ENCODE measurements at regions not wholly inside any gene's neighbourhood (a gene's known extent, or its start where the extent isn't known, plus 50 kb on each side); places are given as distances from the start of the nearest gene placed in this dataset.
"Not testable (repeated sequence)": the region's sequence is repeated elsewhere in the genome, so short reads cannot be mapped to it uniquely, and the experiment has no call there.

GRCh38 chr1:120941066-120941465, 51.5 kb downstream of the PPIAL4A start:
- not testable (repeated sequence) for DNase-seq (ENCODE audit: low read depth); H3K4me3 ChIP-seq (ENCODE audit: control insufficient read depth, low read depth, low read length)

- peak overlapping the region; percentile 37 for H3K4me3 ChIP-seq (ENCODE audit: control insufficient read depth, low read depth, low read length)
- DNase-seq (ENCODE audit: low read depth) = not testable (repeated sequence)
Measured at GRCh38 chr1:120941836-120942217, 52.3 kb downstream of the PPIAL4A start.

- DNase-seq (ENCODE audit: low read depth) = not testable (repeated sequence)
- peak overlapping the region; percentile 37 for H3K4me3 ChIP-seq (ENCODE audit: control insufficient read depth, low read depth, low read length)
Measured at GRCh38 chr1:120942218-120942944, 52.8 kb downstream of the PPIAL4A start.

GRCh38 chr1:120942945-120943319, 53.4 kb downstream of the PPIAL4A start:
- DNase-seq (ENCODE audit: low read depth); H3K4me3 ChIP-seq (ENCODE audit: control insufficient read depth, low read depth, low read length): not testable (repeated sequence)

GRCh38 chr1:120944691-120945090, 55.1 kb downstream of the PPIAL4A start:
- H3K4me3 ChIP-seq (ENCODE audit: control insufficient read depth, low read depth, low read length); DNase-seq (ENCODE audit: low read depth): not testable (repeated sequence)

- H3K4me3 ChIP-seq (ENCODE audit: control insufficient read depth, low read depth, low read length); DNase-seq (ENCODE audit: low read depth): not testable (repeated sequence)
Measured at GRCh38 chr1:120945122-120945521, 55.6 kb downstream of the PPIAL4A start.

GRCh38 chr1:120947114-120947513, 57.5 kb downstream of the PPIAL4A start:
- not testable (repeated sequence) for H3K4me3 ChIP-seq (ENCODE audit: control insufficient read depth, low read depth, low read length); DNase-seq (ENCODE audit: low read depth)

GRCh38 chr1:120949724-120950123, 60.2 kb downstream of the PPIAL4A start:
- not testable (repeated sequence) for H3K4me3 ChIP-seq (ENCODE audit: control insufficient read depth, low read depth, low read length); DNase-seq (ENCODE audit: low read depth)

- DNase-seq (ENCODE audit: low read depth) = not testable (repeated sequence)
Measured at GRCh38 chr1:120950633-120951032, 61.1 kb downstream of the PPIAL4A start.

GRCh38 chr1:120951100-120951499, 61.5 kb downstream of the PPIAL4A start:
- not testable (repeated sequence) for DNase-seq (ENCODE audit: low read depth); H3K4me3 ChIP-seq (ENCODE audit: control insufficient read depth, low read depth, low read length)

More at GRCh38 chr1:120950633-120951032, 61.1 kb downstream of the PPIAL4A start:
- H3K4me3 ChIP-seq (ENCODE audit: control insufficient read depth, low read depth, low read length) = not testable (repeated sequence)

- H3K4me3 ChIP-seq (ENCODE audit: control insufficient read depth, low read depth, low read length); DNase-seq (ENCODE audit: low read depth): not testable (repeated sequence)
Measured at GRCh38 chr1:120952207-120952870, 62.8 kb downstream of the PPIAL4A start.

- not testable (repeated sequence) for DNase-seq (ENCODE audit: low read depth); H3K4me3 ChIP-seq (ENCODE audit: control insufficient read depth, low read depth, low read length)
Measured at GRCh38 chr1:120952871-120953265, 63.3 kb downstream of the PPIAL4A start.

GRCh38 chr1:120954736-120955135, 65.2 kb downstream of the PPIAL4A start:
- DNase-seq (ENCODE audit: low read depth) = no peak
- TF ChIP-seq CTCF (IDR thresholded peaks at IDR 0.05; ENCODE audit: control insufficient read depth, insufficient read depth, low read depth, low read length, missing control alignments) = no peak
- H3K4me3 ChIP-seq (ENCODE audit: control insufficient read depth, low read depth, low read length) = no peak overlapping the region

- not testable (repeated sequence) for DNase-seq (ENCODE audit: low read depth); H3K4me3 ChIP-seq (ENCODE audit: control insufficient read depth, low read depth, low read length)
Measured at GRCh38 chr1:120955961-120956360, 66.4 kb downstream of the PPIAL4A start.

- not testable (repeated sequence) for DNase-seq (ENCODE audit: low read depth); H3K4me3 ChIP-seq (ENCODE audit: control insufficient read depth, low read depth, low read length)
Measured at GRCh38 chr1:120966018-120966417, 76.4 kb downstream of the PPIAL4A start.

- not testable (repeated sequence) for DNase-seq (ENCODE audit: low read depth); H3K4me3 ChIP-seq (ENCODE audit: control insufficient read depth, low read depth, low read length)
Measured at GRCh38 chr1:120972863-120973262, 83.3 kb downstream of the PPIAL4A start.

GRCh38 chr1:120973836-120974235, 84.3 kb downstream of the PPIAL4A start:
- H3K4me3 ChIP-seq (ENCODE audit: control insufficient read depth, low read depth, low read length); DNase-seq (ENCODE audit: low read depth): not testable (repeated sequence)

- not testable (repeated sequence) for H3K4me3 ChIP-seq (ENCODE audit: control insufficient read depth, low read depth, low read length); DNase-seq (ENCODE audit: low read depth)
Measured at GRCh38 chr1:120977279-120977678, 87.7 kb downstream of the PPIAL4A start.

Data from AG09309 (cell line).